ENCODE measurements at regions not wholly inside any gene's neighbourhood (a gene's known extent, or its start where the extent isn't known, plus 50 kb on each side); places are given as distances from the start of the nearest gene placed in this dataset.

DNA sequence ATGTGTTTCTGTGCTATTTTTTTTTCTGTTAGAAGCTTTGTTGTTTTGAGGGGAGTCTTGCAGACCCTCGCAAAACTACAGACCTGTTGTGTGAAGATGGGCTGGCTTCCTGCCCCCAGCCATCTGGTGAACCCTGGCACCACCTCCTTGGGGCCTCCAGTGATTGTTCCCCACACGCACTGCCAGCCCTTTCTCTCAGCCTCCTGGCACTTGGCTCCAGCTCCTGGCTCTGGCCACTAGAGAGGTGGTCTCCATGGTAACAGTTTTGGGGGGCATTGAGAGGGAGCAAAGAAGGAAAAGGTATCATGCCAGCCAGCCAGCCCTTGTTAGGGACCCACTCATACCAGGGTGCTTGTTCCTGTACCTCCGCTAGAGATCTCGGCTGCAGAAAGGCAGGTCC lies 176.4 kb upstream of the RPH3A start:
- TF ChIP-seq POLR2AphosphoS5 (IDR thresholded peaks at IDR 0.05; ENCODE audit: borderline replicate concordance, low read depth, low read length), result no peak
- TF ChIP-seq EZH2 (IDR thresholded peaks at IDR 0.05), result no peak
- TF ChIP-seq FOXP2 (optimal IDR thresholded peaks at IDR 0.05; ENCODE audit: control extremely low read depth, extremely low read length, insufficient read depth), result no peak

All from SK-N-MC (cell line).